C1 segment of cervical spinal cord (tissue), 14 donors: ENCODE measurements at regions not wholly inside any gene's neighbourhood (a gene's known extent, or its start where the extent isn't known, plus 50 kb on each side); places are given as distances from the start of the nearest gene placed in this dataset.
"Not testable (repeated sequence)": the region's sequence is repeated elsewhere in the genome, so short reads cannot be mapped to it uniquely, and the experiment has no call there.

Experiments
- DNase-seq, 14 donors: peaks; one replicate each; lab custom pipeline; 2025; lab: John Stamatoyannopoulos, UW

DNA sequence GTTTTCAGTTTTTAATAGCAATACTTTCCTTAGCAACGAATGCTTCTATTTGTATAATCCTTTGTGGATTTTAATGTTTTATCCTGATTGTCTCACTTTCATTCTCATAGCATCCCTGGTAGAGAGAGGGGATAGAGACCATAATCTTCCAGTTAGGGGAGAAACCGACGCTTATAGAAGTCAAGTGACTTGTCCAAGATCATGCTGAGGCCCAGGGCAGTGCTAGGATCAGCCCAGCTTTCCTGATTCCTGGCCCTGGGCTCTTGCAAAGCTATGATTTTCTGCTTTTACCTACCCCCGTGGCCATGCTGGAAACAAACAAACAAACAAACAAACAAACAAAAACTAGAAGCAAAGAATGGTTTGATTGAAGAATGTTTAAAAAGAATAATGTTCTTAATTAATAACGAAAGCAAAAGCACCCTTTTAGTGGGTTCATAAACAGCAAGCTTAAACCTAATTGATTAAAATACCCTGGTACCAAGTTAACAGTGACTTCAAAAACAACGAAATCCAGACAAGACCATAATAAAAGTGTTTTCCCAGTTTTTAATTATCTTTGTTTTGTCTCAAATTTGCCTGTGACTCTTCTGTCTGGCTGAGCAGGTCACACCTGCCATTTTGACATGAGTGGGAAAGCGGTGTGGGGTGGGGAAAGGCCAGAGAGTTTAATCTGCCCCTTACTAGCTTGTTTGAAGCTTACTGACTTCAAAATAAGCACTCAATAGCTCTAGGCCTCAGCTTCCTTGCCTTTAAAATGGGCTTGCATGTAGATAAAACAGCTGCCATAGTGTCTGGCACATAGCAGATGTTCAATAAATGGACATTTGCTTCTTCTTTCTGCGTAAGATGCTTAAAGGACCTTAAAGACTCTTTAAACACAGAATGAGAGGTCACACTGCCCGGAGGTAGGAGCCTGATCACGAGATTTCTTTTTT, 116.6 kb upstream of the MYCN start:
- DNase-seq = no peak

DNA sequence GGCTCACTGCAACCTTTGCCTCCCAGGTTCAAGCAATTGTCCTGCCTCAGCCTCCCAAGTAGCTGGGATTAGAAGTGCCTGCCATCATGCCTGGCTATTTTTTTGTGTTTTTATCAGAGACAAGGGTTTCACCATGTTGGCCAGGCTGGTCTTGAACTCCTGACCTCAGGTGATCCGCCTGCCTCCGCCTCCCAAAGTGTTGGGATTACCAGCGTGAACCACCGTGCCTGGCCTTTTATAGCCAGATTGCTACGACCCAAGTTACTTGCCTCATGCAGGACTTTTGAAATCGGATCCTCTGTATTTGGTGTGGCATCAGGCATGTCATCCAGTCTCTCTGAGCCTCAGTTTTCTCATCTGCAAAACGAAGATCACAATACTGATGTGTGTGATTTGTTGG, 115.9 kb upstream of the MYCN start:
- DNase-seq = not testable (repeated sequence)

DNA sequence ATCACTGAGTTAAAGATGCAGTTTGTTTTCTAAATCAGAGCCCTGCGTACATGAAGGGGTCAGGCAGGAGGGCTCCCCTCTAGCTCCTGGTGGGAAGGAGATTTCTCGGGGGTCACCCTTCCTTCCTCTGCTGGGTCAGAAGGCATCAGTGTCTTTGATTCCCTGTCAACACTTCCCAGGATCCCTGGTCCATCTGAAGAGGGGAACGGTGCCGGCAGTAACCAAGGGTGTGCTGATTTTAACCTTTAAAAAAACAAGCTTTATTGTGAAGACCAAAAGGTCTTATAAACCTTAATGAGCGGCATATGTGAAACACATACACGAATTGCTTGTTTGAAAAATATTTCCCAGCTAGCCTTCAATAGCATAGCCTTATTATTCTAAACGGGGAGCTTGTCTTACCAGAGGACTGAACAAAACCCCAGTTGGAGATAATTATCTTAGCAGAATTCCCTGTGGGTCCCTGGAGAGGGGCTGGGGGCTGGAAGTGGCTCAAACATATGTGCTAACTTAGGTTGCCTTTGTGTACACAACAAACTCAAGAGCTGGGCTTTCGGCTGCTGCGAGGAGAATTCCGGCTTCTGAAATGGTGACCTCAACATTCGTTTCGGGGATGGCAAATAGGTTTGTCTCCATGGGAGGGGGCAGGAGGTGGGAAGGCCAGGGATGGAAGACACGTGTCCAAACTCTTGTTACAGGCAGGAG, 114.9 kb upstream of the MYCN start:
- no peak for DNase-seq

DNA sequence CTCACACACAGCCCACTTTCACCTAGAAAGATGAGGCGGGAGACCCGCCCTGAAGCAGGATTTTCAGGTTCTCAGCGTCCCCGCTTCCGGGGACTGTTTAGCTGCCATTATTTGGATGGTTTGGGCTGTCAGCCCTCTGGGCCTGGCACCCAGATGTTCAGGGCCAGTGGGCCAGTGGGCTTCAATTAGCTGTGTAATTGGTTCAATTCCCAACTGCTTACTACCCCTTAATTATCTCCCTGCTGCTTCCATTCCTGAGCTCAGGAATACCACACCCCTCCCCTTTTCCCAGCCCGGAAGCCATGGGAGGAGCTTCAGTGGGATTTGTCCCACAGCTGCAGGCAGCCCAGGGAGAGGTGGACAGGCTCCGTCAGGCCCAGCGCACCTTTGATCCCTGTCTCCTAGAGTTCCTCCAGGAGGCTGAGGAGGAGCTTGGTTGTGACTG, 114.1 kb upstream of the MYCN start:
- DNase-seq = no peak

DNA sequence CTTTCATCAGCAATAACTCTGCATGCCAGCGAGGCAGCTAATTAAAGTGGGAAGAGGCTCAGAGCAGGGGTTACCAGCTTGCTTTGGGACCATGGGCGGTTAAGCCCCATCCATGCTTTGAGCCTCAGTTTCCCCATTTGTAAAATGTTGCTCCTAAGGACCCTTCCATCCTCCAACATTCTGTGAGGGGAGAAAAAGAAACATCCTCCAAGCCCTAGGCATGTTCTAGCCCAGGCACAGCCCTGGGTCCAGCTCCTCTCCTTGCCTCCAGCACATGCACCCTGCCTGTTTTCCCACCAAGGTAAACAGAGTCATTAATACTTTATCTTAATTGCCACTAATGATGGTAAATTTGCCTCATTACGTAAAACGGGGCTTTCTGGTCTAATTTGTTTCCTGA, 113.3 kb upstream of the MYCN start:
- DNase-seq = no peak

DNA sequence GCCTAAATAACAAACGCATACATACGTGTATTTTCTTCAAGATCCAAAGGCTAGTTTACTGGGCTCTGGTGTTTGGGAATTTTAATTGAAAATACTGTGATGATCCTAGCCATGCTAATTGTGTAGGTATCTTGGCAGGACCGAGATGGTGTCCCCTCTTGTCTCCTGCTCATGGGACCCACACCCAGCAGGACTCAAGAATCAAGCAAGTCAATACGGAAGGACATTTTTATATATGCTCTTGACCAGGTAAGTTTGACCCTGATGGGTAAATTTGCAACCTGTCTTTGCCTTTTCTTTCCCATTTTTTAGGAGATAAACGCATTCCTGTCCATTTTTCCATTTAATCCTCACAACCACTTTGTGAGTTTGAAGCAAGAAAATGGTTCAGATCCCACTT, 111.8 kb upstream of the MYCN start:
- no peak for DNase-seq

DNA sequence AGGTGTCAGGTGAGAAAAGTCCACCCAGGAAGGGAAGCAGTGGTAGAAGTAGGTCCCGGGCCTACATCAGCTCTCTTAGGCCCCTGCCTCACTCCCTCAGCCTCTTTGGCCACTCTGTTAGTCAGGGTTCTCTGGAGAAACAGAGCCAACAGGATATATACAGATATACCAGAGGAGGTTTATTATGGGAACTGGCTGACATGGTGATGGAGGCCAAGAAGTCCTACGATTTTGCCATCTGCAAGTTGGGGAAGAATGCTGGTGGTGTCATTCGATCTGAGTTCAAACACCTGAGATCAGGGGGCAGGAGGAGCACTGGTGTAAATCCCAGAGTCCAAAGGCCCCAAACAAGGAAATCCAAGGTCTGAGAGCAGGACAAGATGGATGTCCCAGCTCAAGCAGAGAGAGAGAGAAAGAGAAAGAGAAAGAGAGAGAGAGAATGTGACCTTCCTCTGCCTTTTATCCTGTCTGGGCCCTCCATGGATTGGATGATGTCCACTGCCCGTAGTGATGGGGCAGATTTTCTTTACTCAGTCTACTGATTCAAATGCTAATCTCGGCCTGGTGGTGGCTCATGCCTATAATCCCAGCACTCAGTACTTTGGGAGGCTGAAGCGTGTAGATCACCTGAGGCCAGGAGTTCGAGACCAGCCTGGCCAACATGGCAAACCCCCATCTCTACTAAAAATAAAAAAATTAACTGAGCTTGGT, 111.1 kb upstream of the MYCN start:
- DNase-seq = no peak

DNA sequence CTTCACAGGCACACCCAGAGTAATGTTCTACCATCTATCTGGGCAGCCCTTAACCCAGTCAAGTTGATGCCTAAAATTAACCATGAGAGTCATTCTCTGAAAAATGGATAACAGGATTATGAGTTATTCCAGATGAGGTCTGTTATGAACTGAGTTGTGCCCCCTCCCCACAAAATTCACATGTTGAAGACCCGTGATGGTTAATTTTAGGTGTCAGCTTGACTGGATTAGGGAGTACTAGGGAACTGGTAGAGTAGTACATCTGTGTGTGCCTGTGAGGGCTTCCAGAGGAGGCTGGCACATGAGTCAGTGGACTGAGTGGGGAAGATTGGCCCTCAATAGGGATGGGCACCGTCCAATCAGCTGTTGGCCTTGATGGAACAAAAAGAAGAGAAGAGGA, 110.4 kb upstream of the MYCN start:
- no peak for DNase-seq

DNA sequence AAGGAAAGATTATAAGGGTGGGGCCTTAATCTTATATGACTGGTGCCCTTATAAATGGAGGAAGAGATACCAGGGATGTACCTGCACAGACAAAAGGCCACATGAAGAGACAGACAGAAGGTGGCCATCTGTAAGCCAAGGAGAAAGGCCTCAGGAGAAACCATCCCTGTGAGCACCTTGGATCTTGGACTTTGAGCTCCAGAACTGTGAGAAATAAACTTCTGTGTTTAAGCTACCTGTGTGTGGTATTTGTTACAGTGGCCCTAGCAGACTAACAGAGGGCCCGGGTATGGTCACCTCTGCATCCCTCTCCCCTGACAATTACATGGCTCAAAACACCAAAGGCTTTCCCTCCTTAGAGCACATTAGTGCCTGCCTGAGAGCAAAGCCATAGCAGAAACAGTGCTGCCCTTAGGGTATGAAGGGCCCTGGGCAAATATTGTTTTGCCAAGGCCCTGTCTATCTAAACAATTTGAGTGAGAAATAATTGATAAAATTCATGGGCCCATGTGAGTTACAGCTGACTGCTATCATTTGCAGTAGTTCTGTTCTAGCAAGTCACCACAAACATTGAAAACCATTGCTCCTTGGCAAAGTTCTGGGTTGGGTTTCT, 109.3 kb upstream of the MYCN start:
- DNase-seq = no peak

DNA sequence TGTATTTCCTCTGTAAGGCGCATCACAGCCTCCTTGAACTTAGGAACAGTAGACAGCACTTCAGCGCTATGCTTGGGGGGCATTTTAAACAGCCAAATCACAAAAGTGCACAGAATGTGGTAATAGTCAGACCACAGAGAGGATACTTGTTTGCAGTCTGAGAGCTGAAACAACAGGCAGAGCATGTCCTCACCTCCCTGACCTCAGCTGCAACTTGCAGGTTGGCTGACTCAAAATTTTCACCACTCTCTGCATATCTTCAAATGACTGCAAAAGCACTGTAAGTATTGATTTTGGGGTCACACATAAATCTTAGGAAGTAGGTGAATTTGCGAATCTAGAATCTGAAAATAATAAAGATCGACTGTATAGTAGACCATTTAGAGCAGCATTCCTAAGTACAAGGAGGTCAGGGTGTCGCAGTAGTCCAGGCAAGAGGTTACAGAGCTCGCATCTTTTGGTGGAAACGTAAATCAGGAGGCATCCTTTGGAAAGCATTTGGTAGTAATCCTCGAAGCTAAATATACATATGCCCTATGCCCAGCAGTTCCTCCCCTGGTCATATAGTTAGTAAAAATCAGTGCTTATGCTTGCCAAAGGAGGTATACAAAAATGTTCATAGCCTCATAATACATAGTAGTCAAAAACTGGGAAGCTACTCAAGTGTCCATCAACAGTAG, 108.2 kb upstream of the MYCN start:
- DNase-seq = no peak

DNA sequence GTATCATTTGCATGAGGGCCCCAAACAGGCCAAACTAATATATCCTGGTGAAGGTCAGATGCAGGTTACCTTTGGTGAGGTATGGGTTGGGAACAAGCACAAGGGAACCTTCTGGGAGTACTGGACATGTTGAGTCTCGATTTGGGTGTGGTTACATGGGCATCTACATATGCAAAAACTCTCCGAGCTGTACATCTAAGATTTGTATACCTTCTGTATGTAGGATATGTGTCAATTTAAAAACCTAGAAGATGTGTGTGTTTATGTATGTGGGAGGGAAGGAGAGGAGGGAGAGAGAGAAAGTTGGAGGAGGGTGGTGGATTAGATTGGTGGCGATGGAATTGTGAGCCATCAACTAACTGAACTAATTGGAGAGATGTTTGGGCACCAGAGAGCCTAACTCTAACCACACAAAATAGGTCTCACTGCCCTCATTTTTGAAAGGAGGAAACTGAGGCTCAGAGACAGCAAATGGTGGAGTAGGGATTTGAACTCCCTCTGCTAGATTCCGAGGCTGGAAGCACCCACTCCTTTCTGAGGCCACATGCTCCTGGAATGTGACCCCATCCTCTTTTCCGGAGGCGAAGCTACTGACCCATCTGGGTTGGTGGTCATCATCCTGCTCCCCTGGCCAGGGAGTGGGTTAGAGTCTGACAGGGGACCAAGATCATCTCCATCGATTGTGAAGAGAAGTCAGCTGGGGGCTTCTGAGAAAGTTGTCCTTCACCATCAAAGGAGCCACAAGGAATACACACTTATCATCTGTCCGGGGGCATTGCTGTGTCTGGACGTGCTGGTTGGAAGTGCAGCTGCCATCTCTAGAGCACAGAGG, 107.3 kb upstream of the MYCN start:
- no peak for DNase-seq

DNA sequence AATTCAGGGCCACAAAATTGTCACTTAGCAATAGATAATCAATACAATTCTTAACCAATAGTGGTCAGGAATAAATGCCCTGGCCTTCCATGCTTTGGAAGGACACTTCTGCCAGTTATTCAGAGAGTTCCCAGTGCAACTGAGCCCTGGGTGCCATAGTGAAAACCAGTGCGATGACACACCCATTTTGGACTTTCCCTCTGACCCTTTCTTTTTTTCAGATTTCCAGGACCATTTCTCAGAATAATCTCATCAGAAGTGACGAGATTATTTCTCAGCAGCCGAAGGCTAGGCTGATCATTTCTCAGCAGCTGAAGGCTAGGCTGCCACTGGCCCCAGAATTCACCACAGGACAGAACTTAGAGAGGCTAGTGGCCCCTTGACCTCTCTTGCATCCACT, 106.6 kb upstream of the MYCN start:
- no peak for DNase-seq

DNA sequence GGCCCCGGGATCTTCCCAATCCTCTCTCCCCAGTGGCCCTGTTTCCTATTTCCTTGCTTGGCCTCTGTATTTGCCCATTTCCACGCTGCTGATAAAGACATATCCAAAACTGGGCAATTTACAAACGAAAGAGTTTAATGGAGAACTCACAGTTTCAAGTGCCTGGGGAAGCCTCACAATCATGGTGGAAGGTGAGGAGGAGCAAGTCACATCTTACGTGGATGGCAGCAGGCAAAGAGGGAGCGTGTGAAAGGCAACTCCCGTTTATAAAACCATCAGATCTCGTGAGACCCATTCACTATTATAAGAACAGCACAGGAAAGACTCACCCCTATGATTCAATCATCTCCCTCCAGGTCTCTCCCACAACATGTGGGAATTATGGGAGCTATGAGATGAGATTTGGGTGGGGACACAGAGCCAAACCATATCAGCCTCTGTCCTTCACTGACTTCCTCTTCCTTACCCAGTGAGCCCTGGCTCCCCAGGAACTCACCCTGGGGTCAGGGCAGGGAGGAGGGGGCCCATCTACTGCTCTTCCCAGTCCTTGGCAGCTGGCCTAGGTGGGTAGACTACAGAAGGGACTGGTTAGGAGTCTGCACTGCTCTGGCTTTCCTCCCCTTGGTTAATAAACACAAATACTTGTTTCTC, 105.8 kb upstream of the MYCN start:
- no peak for DNase-seq

DNA sequence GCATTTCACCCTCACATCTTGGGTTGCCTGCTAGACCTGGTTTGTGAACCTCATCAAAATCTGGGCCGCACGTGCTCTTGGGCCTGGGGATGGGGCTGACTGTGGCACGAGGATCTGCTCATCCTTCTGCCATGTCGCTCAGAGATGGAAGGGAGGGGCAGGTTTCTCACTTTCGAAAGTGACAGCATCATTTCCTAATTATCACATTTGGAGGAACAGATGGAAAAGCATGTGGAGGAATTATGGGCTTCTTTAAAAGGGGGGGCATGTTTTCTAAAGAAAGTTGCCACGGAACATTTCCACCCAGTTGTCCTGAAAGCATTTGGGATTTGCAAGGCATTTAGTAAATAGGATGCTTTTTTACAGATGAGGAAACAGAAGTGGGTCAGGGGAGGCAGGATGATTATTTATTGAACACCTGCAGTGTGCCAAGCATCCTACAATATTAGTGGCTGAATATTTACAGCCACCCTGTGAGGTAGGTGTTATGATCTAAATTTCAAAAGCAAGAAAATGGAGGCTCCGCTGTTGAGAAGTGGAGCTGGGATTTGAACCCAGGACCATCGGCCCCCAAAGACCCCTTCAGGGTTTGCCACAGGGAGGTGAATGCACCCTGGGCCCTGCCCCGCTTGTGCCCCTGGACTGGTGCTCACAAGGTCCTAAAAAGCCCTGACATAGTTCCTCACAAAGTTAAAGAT, 104.2 kb upstream of the MYCN start:
- DNase-seq = no peak

DNA sequence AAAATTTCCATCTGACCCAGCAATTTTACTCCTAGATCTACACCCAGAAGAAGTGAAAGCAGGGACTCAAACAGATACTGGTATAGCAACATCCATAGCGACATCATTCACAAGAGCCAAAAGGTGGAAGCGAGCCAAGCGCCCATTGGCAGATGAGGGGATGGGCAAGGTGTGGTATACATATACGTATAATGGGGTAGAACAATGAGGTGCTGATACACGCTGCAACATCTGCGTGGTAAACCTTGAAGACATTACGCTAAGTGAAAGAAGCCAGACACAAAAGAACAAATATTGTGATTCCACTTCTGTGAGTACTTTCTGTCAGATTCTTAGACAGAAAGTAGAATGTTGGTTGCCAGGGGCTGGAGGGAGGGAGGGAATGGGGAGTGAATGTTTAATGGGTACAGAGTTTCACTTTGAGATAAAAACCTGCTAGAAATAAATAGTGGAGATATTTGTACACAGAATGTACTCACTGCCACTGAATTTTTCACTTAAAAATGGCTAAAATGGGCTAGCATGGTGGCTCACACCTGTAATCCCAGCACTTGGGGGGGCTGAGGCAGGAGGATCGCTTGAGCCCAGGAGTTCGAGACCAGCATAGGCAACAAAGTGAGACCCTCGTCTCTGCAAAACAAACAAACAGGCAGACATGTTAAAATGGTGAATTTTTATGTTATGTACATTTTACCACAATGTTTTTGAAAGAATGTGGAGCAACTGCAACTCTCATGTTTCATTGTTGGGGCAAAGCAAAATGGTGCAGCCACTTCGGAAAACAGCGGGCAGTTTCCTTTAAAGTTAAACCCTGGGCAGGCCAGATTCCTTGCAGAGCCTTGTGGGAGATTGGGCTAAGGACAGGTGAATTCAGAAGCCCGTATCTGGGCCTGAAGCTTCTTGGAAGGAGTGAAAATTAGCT, 103.4 kb upstream of the MYCN start:
- DNase-seq = no peak

DNA sequence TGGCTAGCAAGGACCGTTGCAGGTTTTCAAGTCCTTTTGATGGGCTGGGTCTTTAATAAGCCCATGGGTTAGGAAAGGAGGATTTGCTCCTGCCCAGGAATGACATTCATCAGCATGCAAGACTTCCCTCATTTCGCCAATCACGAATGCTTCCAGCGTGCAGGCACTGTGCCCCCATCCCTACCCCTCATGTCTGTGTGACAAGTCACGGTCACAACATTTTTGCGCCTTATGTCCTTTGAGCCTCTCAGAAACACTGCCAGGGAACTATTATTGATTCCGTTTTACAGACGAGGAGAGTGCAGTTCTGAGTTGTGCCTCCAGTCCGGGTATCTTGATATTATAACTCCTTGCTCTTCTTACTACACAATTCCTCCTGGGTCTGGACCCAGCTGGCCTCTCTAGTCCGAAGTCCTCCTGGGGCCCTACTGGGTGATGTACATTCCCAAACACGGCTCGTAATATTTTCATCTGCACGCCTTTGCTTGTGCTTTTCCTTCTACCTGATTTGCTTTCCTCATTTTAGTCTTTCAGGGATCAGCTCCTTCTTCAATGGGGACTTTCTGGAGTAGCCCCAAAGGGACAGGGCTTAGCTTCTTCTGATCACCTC, 101.8 kb upstream of the MYCN start:
- DNase-seq = no peak

DNA sequence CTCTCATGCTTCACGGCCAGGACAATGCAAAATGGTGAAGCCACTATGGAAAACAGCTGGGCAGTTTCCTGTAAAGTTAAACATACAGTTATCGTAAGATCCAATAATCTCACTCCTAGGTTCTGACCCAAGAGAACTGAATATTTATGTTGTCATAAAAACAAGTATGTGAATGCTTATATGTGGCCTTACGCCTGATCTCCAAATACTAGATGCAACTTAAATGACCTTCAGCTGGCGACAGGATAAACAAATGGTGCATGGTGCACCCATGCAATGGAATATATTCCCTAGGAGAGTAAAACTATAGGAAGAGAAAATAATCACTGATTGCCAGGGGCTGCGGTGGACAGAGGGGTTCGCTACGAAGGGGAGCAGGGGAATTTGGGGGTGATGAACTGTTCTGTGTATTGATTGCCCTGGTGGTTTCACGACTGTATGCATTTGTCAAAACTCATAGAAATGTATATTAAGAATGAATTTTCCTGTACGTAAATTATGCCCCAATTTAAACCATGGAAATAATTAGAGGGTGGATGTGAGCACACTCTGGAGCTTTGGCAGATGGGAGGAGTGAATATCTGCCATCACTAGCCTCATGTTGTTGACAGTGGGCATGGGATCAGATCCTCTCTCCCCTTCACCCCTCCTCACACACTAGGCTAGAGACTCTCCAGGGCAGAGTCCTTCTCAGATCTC, 100.8 kb upstream of the MYCN start:
- DNase-seq = no peak
